GM12891 (cell line): ENCODE measurements at regions not wholly inside any gene's neighbourhood (a gene's known extent, or its start where the extent isn't known, plus 50 kb on each side); places are given as distances from the start of the nearest gene placed in this dataset.

ENCODE experiments used
- PAX5 ChIP-seq: IDR thresholded peaks from 2 replicates; pipeline ENCODE4 v1.6.1; 2011; ENCODE audit warnings: low read length, moderate library complexity, mild to moderate bottlenecking; ENCODE audit not compliant: insufficient read depth, severe bottlenecking
- POLR2A ChIP-seq: IDR thresholded peaks from 2 replicates; pipeline ENCODE4 v1.6.1; 2011; ENCODE audit warnings: low read depth, low read length, control low read depth
- POLR2AphosphoS5 ChIP-seq: IDR thresholded peaks from 2 replicates; pipeline ENCODE4 v1.6.1; 2011; ENCODE audit warnings: low read depth, low read length, control low read depth
- SPI1 ChIP-seq: IDR thresholded peaks from 2 replicates; pipeline ENCODE4 v1.6.1; 2011; ENCODE audit warnings: low read depth, low read length, control low read depth
- TAF1 ChIP-seq: IDR thresholded peaks from 2 replicates; pipeline ENCODE4 v1.6.1; 2011; ENCODE audit warnings: low read depth, low read length, control low read depth

DNA sequence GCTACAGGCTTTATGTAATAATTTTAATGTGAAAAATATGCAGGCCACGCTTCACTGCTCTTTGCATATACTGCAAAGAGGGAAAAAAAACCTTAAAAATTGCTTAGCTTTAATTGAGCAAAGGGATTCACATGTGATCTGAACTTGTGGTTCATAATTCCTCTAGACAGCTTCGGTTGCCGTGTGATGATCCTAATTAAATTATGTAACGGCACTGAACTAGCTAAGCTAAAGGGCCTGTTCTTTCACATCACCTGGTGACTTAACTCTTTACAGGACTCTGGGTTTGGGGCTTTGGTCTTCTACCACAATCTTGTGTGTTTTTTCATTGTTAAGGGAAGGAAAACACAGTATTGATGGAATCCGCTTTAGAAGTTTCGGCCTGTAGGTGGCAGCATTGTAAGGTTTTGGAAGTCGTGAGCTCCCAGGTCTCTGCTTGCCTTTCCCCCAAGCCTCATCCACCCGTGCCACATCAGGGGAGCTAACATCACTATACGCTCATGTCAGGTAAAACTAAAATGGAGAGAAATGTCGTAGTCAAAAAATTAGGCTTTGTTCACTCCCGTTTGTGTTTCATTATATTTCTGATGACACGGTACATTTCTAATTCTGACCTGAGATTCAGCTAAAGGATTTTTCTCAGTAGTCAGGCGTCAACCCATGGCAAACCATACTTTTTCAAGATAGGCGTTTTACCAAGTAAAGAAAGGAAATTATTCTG is 205.6 kb upstream of the DPH6 start:
- TF ChIP-seq POLR2A (no peak), POLR2AphosphoS5 (no peak), TAF1 (no peak), SPI1 (no peak), PAX5 (no peak)
